ENCODE measurements at regions not wholly inside any gene's neighbourhood (a gene's known extent, or its start where the extent isn't known, plus 50 kb on each side); places are given as distances from the start of the nearest gene placed in this dataset.
"Not testable (repeated sequence)": the region's sequence is repeated elsewhere in the genome, so short reads cannot be mapped to it uniquely, and the experiment has no call there.

DNA sequence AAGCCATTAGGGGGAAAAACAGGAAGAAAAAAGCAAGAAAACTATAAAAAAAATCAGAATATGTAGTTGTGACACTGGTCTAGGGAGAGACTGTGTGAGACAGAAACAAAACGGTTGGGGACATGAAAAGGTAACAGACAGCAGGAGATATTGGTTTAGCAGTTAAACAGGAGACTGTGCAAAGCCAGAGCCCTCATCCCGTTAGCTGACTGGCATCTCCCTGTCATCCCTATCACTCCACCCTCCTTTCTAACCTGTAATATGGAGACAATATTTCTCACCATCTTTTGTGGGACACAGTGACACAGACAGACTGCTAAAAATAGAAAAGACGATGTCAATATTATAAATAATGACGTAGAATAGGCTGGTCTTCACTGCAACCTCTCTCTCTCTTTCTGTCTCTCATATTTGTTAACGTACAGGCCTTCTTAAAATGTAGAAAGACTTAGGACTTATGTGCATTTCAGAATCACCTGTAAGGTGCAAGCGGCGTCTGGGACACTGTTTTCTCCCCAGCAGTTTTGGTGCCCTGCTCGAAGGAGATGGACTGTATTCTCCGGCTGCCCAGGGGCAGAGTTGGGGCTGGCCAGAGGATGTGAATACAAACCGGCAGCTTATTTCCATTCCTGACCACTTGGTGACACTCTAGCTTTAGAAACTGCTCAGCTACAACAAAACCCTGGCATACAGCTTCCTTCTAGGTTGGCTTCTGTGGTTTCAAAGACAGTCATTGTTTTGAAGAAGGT lies 190.6 kb downstream of the MAT2B start:
- DNase-seq (ENCODE audit: low read depth in 2 of 2) = no peak

DNA sequence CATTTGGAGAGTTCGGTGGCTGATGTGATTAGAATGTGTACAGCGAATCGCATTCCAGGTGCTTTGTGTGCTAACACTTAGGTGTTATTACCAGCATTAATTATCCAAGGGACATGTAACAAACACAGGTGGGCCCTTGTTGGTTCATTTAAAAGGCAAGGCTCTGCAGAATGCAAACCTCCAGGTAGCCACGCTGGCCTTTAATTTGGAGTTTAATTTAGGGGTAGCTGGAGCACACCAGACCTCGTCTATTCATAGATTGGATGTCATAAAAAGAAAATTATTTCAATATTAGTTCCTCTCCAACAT lies 191.1 kb downstream of the MAT2B start:
- DNase-seq (ENCODE audit: low read depth in 2 of 2) = no peak

DNA sequence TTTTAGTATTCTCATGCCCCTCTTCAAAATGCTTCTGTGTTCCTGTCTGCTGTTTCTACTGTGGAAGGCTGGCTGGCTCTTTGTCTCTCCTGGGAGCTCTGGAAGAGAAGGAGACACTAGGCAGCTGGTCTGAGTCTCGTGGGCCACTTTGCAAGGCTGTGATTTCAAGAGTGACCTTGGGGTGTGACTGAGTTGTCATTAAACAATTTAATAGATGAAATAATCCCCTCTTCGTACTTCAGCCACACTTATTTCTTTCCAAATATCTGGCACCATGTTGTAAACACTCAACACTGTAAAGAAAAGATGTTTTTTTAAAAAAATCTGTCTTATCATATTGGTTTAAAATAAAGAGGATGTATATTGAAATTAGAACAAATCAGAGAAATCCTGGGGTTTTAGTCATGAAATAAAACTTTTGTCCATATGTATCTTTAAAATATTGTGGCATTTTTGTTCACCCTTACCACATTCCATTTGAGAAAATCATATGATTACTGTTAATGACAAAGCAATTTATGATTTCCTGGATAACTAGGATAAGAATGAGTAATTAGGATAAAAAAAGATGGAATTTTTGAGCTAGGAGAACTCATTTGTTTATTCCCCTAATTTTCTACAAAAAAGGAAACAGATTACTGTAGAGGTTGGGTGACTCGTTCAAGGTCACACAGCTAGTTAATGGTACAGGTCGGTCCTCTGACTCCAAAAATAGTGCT lies 200.8 kb downstream of the MAT2B start:
- no peak for DNase-seq (ENCODE audit: low read depth in 2 of 2)

DNA sequence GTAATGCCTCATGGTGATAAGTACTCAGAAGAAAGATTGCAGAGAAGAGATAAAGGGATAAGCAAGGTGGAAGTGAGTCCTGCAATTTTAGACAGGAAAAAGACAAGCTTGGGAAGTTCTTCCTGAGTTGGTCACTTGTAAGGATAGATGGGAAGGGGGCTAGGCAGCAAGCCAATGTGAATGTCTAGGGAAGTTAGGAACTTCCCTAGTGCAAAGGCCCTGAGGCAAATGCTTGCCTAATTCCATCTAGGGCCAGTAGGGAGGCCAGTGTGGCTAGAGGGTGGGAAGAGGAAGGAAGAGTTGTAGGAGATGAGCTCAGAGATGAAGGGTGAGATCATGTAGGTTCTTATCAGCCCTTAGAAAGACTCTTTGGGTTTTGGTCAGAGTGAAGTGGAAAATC lies 206.6 kb downstream of the MAT2B start:
- no peak for DNase-seq (ENCODE audit: low read depth in 2 of 2)

DNA sequence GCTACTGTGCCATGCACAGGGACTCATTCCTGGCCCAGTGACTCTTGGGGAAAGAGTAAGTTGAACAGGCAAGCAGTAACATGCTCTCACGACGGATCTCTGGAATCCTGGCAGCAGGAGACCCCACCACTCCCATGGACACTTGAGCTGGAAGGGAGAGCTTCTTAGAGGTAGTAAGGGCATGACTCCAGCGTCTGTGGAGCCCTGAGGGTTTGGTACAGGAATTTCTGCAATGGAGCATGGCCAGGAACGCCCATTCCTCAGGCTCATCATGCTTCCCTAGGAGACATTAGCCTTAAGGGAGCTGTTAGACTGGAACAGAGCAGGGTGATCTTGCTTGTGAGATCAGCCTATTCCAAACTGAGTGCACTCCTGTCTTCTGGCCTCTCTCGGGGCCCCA lies 212.9 kb downstream of the MAT2B start:
- no peak for DNase-seq (ENCODE audit: low read depth in 2 of 2)

DNA sequence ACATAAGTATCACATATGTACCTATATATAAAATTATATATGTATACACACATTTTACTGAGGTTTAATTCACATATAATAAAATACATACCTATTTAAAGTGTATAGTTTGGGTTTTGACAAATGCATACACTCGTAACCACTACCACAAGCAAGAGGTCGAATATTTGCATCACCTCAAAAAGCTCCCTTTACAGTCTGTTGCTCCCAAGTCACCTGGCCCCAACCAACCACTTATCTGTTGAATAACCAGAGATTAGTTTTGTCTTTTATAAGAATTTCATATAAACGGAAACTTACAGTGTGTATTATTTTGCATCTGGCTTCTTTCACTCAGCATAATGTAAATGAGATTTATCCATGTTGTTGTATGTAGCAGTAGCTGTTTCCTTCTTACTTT lies 218.9 kb downstream of the MAT2B start:
- no peak for DNase-seq (ENCODE audit: low read depth in 2 of 2)

DNA sequence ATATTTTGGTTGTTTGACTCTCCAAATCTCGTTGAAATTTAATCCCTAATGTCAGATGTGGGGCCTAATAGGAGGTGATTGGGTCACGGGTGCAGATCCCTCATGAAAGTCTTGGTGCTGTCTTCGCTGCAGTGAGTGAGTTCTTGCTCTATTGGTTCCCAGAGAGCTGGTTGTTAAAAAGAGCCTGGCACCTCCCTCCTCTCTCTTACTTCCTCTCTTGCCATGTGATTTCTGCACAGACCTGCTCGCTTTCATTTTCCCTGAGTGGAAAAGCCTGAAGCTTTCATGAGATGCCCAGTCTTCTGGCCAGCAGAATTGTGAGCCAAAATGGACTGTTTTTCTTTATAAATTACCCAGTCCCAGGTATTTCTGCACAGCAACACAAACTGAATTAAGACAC lies 221.6 kb downstream of the MAT2B start:
- no peak for DNase-seq (ENCODE audit: low read depth in 2 of 2)

DNA sequence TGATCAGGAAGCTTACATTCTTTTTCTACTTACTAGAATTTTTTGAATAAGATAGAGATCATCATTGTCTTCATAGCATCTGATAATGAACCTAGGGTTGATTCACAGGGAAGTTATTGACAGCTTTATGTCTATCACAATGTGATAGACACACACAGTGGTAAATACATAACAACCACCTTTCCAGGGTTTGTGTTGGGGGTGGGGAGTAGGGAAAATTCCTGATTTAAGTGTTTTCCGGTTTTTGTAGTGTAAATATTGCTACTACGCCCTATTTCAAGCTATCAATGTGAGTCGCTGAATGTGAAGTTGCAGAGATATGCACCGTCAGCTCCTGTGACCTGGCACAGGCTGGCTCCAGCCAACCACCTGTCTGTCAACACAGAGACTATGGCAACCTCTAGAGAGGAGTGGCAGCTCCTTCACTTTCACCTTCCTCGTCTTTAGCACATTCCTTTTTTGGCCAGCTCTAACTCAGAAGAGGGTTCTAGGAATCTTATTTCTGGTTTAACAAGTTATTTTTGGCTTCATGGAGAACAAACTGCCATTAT lies 224.9 kb downstream of the MAT2B start:
- DNase-seq (ENCODE audit: low read depth in 2 of 2) = no peak

DNA sequence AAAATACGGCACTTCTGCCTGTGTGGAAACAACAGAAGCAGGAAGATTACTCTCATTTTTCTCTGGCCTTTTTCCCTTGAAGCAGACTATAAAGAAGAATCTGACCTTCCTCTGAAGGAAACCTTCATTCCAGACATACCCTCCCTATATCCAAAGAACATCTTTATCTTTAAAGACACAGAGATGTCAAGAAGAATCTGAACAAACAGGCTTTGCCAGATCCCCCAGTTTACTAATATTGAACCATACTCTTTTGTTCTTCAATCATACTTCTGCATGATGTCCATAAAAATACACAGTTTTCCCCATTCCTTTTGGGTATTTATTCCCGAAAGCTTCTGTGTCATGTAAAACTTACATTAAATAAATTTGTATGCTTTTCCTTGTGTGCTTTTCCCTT lies 225.8 kb downstream of the MAT2B start:
- no peak for DNase-seq (ENCODE audit: low read depth in 2 of 2)

DNA sequence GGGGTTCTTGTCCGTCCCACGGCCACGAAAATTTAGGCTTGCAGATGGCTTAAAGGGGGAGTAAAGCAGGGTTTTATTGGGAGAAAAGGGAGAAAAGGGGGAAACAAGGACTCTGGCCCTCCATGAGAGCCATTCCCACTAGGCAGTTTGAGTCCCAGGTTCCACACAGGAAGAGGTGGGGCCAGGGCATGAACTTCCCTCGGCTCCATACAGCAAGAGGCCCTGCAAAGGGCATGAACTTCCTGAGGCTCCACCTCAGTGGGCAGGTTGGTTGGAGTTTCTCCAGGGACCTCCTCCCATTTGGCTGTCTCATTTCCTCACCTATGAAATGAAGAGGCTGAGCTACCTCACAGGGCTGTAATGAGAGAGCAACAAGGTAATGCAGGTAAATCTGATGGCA lies 229.7 kb downstream of the MAT2B start:
- no peak for DNase-seq (ENCODE audit: low read depth in 2 of 2)

DNA sequence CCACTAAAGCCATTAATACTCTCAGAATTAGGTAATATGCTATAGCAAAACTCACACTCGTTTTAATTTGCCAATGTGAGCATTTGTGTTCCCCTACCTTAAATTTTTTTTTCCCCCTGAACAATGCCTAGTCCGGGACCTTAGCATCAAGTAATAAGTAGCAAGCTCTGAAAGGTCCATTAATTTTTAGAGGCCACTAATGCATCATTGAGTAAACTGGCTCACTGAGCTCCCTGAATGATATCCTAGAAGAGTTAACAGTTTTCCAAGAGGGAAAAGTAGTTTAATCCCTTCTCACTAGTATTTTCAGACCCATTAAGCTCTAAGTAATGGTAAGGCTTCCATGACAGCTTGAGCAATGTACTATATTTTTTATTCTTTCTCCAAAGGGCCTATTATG lies 242.2 kb downstream of the MAT2B start:
- DNase-seq (ENCODE audit: low read depth in 2 of 2) = no peak

DNA sequence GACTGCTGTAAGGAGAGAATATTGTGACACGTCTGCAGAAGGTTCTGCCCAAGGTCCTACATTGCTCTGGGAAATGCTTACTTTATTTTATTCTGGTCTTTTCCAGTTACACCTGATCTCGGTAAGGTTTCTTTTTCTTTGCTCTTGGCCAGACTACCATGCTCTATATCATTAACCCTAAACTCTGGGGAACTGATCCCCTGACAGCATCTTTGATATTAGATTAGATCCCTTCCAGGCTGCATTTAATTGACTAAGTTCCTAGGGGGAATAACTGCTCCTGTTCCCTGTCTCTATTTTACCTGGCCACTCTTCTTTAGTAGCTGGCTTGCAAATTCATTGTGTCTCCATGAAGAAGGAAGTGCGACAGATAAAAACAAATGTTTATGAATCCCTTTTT lies 243.5 kb downstream of the MAT2B start:
- DNase-seq (ENCODE audit: low read depth in 2 of 2) = no peak

DNA sequence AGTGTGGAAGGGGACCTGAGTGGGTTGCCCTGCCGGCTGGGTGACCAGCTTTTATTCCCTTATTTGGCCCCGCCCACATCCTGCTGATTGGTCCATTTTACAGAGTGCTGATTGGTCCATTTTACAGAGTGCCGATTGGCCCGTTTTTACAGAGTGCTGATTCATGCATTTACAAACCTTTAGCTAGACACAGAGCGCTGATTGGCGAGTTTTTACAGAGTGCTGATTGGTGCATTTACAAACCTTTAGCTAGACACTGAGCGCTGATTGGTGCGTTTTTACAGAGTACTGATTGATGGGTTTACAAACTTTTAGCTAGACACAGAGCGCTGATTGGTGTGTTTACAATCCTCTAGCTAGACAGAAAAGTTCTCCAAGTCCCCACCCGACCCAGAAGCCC lies 245.0 kb downstream of the MAT2B start:
- DNase-seq (ENCODE audit: low read depth in 2 of 2) = not testable (repeated sequence)

DNA sequence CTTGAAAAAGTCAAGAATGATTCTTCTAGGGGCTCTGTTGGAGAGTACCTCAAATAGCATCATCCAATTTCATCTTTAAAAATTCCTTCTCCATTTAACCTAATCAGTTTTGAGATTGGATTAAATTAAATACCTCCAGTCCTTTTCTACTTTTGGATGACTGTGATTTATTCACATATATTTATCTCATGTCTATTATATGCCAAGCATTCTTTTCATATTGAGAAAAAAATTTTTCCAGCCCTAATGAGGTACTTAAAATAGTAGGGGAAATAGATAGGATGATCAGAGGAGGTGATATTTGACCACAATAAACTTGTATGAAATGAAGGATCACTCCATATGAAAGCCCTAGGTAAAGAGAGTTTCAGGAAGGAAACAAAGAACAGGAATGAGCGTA lies 250.1 kb downstream of the MAT2B start:
- DNase-seq (ENCODE audit: low read depth in 2 of 2) = no peak

DNA sequence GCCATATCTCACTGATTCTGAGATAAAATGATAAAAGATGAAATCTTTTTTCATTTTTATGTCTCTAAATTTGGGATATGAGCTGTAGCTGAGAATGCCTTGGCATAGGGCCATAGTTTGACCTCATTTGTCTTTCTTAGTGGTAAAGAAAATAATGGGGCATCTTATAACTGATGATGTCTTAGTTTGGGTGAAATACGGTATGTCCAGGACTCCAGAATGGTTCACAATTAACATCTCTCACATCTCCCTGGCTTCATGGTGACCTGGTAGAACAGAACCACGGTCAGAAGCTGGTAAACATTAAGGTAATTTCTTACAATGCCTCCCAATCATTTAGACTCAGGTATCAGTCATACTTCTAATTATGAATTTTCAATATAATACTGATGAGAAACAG lies 250.8 kb downstream of the MAT2B start:
- no peak for DNase-seq (ENCODE audit: low read depth in 2 of 2)

DNA sequence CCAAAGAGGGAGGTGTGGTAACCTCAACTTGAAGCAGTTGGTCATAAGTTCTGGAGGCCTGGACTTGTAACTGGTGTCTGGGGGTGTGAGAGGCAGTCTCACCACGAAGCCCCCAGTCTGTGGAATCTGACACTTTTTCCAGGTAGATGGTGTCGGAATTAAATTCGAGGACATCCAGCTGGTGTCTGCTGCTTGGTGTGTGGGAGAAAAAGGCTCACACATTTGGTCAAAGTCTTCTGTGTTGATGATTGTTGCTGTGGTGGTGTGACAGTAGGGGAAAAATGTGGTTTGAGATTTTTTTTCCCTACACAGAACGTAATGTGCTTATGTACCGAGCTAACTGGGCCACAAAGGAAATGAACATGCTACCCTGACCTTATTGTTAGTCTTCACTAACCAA lies 251.9 kb downstream of the MAT2B start:
- DNase-seq (ENCODE audit: low read depth in 2 of 2) = no peak

DNA sequence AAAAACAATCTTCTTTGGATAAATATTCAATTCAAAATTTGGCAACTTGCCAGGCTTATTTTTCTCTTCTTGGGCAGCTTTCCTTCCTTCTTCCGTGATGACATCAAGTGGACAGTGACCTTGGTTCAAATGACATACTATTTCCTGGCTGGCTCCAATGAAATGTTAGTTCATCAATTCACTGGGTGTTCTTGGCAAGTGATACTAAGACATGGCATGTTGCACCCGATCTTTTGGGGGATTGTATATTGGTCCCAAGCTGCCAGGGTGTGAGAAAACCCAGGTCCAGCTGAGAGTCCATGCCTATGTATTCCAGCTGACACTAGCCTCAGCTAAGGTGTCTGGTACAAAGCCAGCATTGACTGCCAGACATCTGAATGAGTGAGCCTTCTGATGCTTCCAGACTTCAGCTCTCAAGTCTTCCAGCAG lies 252.9 kb downstream of the MAT2B start:
- DNase-seq (ENCODE audit: low read depth in 2 of 2) = no peak

DNA sequence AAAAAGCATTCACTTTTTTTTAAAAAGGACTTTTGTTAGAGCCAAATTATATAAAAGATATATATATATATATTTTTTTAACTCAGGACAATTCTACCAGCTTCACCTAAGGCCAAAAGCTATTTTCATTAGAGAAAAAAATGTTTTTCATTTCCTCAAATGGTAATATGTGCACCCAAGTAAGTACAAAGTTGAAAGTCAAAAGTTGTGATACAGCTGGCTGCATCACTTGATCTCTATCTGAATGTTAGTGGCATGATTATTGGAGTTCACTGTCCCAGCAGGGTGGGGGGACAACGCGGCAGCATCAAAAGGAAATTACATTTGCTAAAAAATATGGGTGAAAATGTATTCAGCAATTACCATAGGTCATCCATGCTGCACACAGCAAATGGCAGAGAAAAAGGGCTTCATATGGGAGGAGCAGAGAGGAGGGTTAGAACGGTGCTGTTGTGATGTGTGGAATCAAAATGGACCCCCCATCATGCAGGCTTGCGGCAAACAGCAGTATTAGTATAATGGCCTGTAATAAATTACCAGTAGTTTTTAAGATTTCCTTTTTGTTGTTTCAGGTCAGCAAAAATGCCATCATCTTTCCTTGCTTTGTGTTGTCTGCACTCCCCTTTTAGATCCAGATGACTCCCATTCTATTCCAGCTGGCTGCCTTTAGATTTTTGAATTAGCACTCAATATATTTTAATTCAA lies 253.7 kb downstream of the MAT2B start:
- DNase-seq (ENCODE audit: low read depth in 2 of 2) = no peak

DNA sequence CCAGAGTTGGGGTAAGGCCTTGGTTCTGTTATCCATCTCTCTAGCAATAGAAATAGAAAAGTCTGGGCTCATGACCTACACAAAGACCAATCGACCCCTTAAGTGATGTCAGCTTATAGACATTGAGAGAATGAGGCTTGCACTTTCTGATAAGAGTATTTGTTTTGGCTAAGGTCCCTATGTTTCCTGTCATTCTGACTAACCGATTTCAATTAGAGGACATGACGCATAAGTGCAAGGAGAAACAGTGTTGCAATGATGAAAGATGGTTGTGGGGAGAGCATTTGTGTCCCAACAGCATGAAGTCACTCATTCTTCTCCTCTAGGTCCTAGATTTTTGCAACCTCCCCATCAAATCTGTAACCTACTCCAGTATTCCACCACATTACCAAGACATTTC lies 255.1 kb downstream of the MAT2B start:
- DNase-seq (ENCODE audit: low read depth in 2 of 2) = no peak

DNA sequence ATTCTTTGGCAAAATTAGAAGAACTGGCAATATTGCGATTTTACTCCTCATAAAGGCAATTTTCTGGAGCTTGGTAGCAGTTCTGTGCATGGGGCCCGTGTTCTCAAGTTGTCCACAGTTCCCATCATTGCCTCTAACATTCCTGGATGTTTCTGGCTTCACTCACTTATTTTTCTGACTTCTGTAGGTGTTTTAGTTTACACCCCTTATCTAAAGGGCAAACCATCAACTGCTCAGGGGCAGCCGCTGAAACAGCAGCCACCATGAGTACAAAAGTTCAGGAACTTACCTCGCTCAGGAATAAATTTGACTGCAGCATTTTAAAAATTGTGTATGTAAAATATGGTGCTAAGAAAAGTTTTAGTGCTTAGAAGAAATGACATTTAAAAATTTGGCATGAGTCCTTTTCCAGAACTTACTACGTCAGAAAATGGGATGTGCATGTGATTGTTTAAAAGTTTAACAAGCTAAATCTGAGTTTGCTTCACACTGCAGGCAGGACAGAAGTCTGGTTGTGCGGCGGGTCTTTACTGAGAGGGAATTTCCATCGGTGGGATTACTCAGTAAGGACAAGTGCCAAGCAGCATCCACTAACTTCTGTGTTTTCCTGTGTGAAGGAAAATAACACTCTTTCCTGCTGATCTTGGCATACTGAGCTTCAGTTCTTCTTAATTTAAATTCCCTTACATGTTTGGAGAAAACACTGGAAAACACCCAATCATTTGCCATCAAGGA lies 261.7 kb downstream of the MAT2B start:
- no peak for DNase-seq (ENCODE audit: low read depth in 2 of 2)

DNA sequence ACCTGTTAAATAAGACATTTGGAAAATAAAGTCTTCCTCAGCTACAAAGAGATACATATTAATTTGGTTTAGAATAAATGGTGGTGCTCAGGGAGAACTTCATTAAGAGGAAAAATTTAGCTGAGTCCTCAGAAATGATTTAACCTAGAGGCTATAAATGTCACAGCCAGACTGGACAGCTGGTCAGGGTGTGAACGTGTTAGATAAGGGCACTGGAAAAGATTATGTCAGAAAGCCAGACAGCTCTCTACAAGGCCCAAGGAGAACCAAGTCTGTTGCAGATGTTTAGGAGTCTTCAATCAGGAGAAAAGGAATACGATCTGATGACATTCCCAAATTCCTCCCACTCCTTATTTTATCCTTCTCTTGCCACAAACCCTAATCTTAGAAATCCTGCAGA lies 265.2 kb downstream of the MAT2B start:
- DNase-seq (ENCODE audit: low read depth in 2 of 2) = no peak

DNA sequence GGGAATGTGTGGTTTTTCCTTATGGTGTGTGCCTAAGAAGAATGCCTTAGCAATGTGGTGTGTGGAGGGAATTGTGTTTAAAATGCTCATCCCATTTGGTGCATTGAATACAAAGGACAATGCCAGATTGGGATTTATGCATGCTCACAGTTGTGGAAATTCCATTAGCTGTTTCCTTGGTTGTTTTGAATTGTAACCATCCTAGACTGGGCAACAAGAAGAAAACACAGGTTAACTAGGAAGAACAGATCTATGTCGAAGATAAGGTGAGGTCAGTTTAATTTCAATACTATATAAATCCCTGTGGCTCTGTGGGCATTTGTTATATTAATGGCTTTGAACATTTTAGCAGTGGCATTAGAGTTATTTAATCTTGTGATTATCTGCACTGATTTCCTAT lies 266.8 kb downstream of the MAT2B start:
- DNase-seq (ENCODE audit: low read depth in 2 of 2) = no peak

Measured in stimulated activated CD4-positive, alpha-beta T cell treated with anti-CD3 and anti-CD28 coated beads, Interleukin-1b, Interleukin-23, amount 100 ng/mL, for 4 hours (primary cell).